SH-SY5Y (cell line): ENCODE measurements at regions not wholly inside any gene's neighbourhood (a gene's known extent, or its start where the extent isn't known, plus 50 kb on each side); places are given as distances from the start of the nearest gene placed in this dataset.

ENCODE experiments used
- GATA2 ChIP-seq: IDR thresholded peaks from 2 replicates; pipeline ENCODE4 v1.6.1; 2011; ENCODE audit warnings: mild to moderate bottlenecking, low read depth, low read length
- GATA3 ChIP-seq: IDR thresholded peaks from 2 replicates; pipeline ENCODE4 v1.6.1; 2011; ENCODE audit warnings: low read depth, mild to moderate bottlenecking, low read length, moderate library complexity

DNA sequence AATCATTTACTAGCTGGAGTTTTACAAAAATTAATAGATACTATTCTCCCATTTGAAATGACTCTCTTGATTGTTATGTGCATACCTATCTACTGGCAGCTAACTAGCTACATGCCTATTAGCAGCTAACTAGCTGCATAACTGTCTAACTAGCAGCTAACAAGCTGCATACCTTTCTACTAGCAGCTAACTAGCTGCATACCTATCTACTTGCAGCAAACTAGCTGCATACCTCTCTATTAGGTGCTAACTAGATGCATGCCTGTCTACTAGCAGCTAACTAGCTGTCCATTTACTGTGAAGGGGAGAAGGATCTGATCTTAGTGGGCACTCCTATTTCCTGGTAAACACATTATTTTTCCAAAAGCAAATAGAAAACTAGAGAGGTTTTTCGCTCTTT is 439.4 kb upstream of the PFKP start:
- TF ChIP-seq GATA2 (no peak), GATA3 (no peak)
